Aorta (tissue), 5 donors: ENCODE measurements at regions not wholly inside any gene's neighbourhood (a gene's known extent, or its start where the extent isn't known, plus 50 kb on each side); places are given as distances from the start of the nearest gene placed in this dataset.
A peak's percentile ranks its signal among the peaks of the same experiment; 100 is the strongest.

Experiments
- ATAC-seq: fragments of 200-7000 bp; cut with Tn5 transposase; one replicate; pipeline ENCODE4 v1.9.1; 2022; ENCODE audit warnings: moderate library complexity; ENCODE audit not compliant: low FRiP score
- DNase-seq, 2 donors: peaks; one replicate each; pipeline ENCODE4 v3.0.0-alpha.2; 2020
- H3K27ac ChIP-seq, 2 donors: one replicate each; pipeline ENCODE4 v1.5.1; 2013; ENCODE audit warnings: low read length in 2 of 2, mild to moderate bottlenecking in 2 of 2, moderate library complexity in 2 of 2, control low read depth in 1 of 2, inconsistent platforms in 1 of 2, low read depth in 1 of 2
- H3K27me3 ChIP-seq, 2 donors: one replicate each; pipeline ENCODE4 v1.6.1; 2013; ENCODE audit warnings: control low read depth in 1 of 2, low read length in 1 of 2, mild to moderate bottlenecking in 1 of 2, moderate library complexity in 1 of 2; ENCODE audit not compliant: insufficient read depth in 2 of 2, control insufficient read depth in 1 of 2
- H3K36me3 ChIP-seq, 2 donors: one replicate each; pipeline ENCODE4 v1.6.1; 2013; ENCODE audit warnings: control low read depth in 1 of 2, low read length in 1 of 2, mild to moderate bottlenecking in 1 of 2; ENCODE audit not compliant: insufficient read depth in 2 of 2, control insufficient read depth in 1 of 2
- H3K4me1 ChIP-seq, 2 donors: one replicate each; pipeline ENCODE4 v1.6.1; 2013; ENCODE audit warnings: low read length in 2 of 2, control low read depth in 1 of 2, mild to moderate bottlenecking in 1 of 2, moderate library complexity in 1 of 2; ENCODE audit not compliant: insufficient read depth in 2 of 2, control insufficient read depth in 1 of 2
- H3K4me3 ChIP-seq, 2 donors: one replicate each; pipeline ENCODE4 v1.5.1; 2013; ENCODE audit warnings: low read length in 2 of 2, control low read depth in 1 of 2, mild to moderate bottlenecking in 1 of 2
- H3K9me3 ChIP-seq: one replicate; pipeline ENCODE4 v1.6.1; 2013; ENCODE audit warnings: mild to moderate bottlenecking, low read length; ENCODE audit not compliant: control insufficient read depth
- WGBS, 2 donors: extraction: QIAGEN DNeasy Blood & Tissue Kit; methylation state at CpG; one replicate each; pipeline ENCODE4 v1.1.7; 2013; 5-methylcytosine and 5-hydroxymethylcytosine counted together
- intact Hi-C, 2 donors: fragments of 100-400 bp; cut with DNase I; formaldehyde crosslinking; loops; one replicate each; pipeline versions ENCODE4 v1.14.2 to v1.15.0; 2022
- donor health status: healthy with polysubstance abuse.
- donor health status: Bipolar disorder and iron deficiency.
- donor health status: DM: no; HTN: no; CAD: no.
- donor health status: DM: no; HTN: no; CAD: no.
- donor health status: DM: yes; HTN: yes; CAD: no.

GRCh38 chr1:195765099-195765498 lies 843.1 kb downstream of the KCNT2 start:
- intact Hi-C loops = no loop called here

GRCh38 chr1:195763907-195764374 lies 844.3 kb downstream of the KCNT2 start:
- H3K4me1 ChIP-seq = no peaks in the 10 kb centered on the region
- intact Hi-C loops = no loop called here
- no peaks in the 10 kb centered on the region for H3K27me3 ChIP-seq
- H3K9me3 ChIP-seq = no peaks in the 10 kb centered on the region
- 50 to 67% methylated on average over 4 of the region's 4 CpGs for WGBS, 2 donors
- no peaks in the 10 kb centered on the region for H3K36me3 ChIP-seq
- no peak for DNase-seq
- no peak overlapping the region for H3K4me3 ChIP-seq
- no peak for ATAC-seq
- no peak overlapping the region for H3K27ac ChIP-seq

More at GRCh38 chr1:195765099-195765498, 843.1 kb downstream of the KCNT2 start:
- Histone ChIP-seq H3K4me1 (no peaks in the 10 kb centered on the region), H3K9me3 (no peaks in the 10 kb centered on the region), H3K4me3 (no peak overlapping the region), H3K27me3 (no peaks in the 10 kb centered on the region), H3K36me3 (no peaks in the 10 kb centered on the region), H3K27ac (no peak overlapping the region)
- DNase-seq (no peak), ATAC-seq (no peak)
- 91 to 96% methylated on average over 1 of the region's 1 CpG for WGBS, 2 donors

- no peak overlapping the region for H3K4me3 ChIP-seq
- intact Hi-C loops = no loop called here
- 86 to 87% methylated on average over 22 of the region's 22 CpGs for WGBS, 2 donors
- H3K36me3 ChIP-seq = no peaks in the 10 kb centered on the region
- no peaks in the 10 kb centered on the region for H3K9me3 ChIP-seq
- DNase-seq (no peak), ATAC-seq (peak; percentile 67)
- H3K4me1 ChIP-seq = no peaks in the 10 kb centered on the region
- no peaks in the 10 kb centered on the region for H3K27me3 ChIP-seq
- H3K27ac ChIP-seq = no peak overlapping the region
Observed at GRCh38 chr1:195763146-195763906, 844.9 kb downstream of the KCNT2 start.

GRCh38 chr1:195761104-195761503 lies 847.1 kb downstream of the KCNT2 start:
- H3K27ac ChIP-seq = no peak overlapping the region
- H3K9me3 ChIP-seq = no peaks in the 10 kb centered on the region
- DNase-seq (no peak), ATAC-seq (no peak)
- H3K36me3 ChIP-seq = no peaks in the 10 kb centered on the region
- no peaks in the 10 kb centered on the region for H3K4me1 ChIP-seq
- intact Hi-C loops = no loop called here
- H3K4me3 ChIP-seq = no peak overlapping the region
- H3K27me3 ChIP-seq = no peaks in the 10 kb centered on the region

- H3K27me3 ChIP-seq = no peaks in the 10 kb centered on the region
- no peaks in the 10 kb centered on the region for H3K4me1 ChIP-seq
- DNase-seq (no peak), ATAC-seq (no peak)
- no peaks in the 10 kb centered on the region for H3K36me3 ChIP-seq
- H3K9me3 ChIP-seq = no peaks in the 10 kb centered on the region
- no peak overlapping the region for H3K27ac ChIP-seq
- intact Hi-C loops = no loop called here
- H3K4me3 ChIP-seq = no peak overlapping the region
Observed at GRCh38 chr1:195756109-195756508, 852.1 kb downstream of the KCNT2 start.

GRCh38 chr1:195754874-195755273 lies 853.4 kb downstream of the KCNT2 start:
- intact Hi-C loops = no loop called here
- Histone ChIP-seq H3K9me3 (no peaks in the 10 kb centered on the region), H3K4me1 (no peaks in the 10 kb centered on the region), H3K27ac (no peak overlapping the region), H3K4me3 (no peak overlapping the region), H3K27me3 (no peaks in the 10 kb centered on the region), H3K36me3 (no peaks in the 10 kb centered on the region)
- 32 to 36% methylated on average over 1 of the region's 1 CpG for WGBS, 2 donors
- DNase-seq (no peak), ATAC-seq (no peak)

GRCh38 chr1:195754303-195754702 lies 853.9 kb downstream of the KCNT2 start:
- DNase-seq = no peak
- no peaks in the 10 kb centered on the region for H3K4me1 ChIP-seq
- no peak overlapping the region for H3K27ac ChIP-seq
- H3K36me3 ChIP-seq = no peaks in the 10 kb centered on the region
- no peaks in the 10 kb centered on the region for H3K9me3 ChIP-seq
- ATAC-seq = no peak
- intact Hi-C loops = no loop called here
- no peak overlapping the region for H3K4me3 ChIP-seq
- H3K27me3 ChIP-seq = no peaks in the 10 kb centered on the region
- 25 to 32% methylated on average over 4 of the region's 4 CpGs for WGBS, 2 donors

- Histone ChIP-seq H3K4me1 (no peaks in the 10 kb centered on the region), H3K36me3 (no peaks in the 10 kb centered on the region), H3K4me3 (no peak overlapping the region), H3K9me3 (no peaks in the 10 kb centered on the region), H3K27me3 (no peaks in the 10 kb centered on the region), H3K27ac (no peak overlapping the region)
- WGBS, 2 donors = 95 to 97% methylated on average over 1 of the region's 1 CpG
- DNase-seq = no peak
- no peak for ATAC-seq
- intact Hi-C loops = no loop called here
Observed at GRCh38 chr1:195748969-195749368, 859.3 kb downstream of the KCNT2 start.

GRCh38 chr1:195745189-195746010 lies 862.8 kb downstream of the KCNT2 start:
- DNase-seq (no peak), ATAC-seq (no peak)
- 83 to 88% methylated on average over 1 of the region's 1 CpG for WGBS, 2 donors
- Histone ChIP-seq H3K4me1 (no peaks in the 10 kb centered on the region), H3K9me3 (no peaks in the 10 kb centered on the region), H3K4me3 (no peak overlapping the region), H3K27ac (no peak overlapping the region), H3K36me3 (no peaks in the 10 kb centered on the region), H3K27me3 (no peaks in the 10 kb centered on the region)
- intact Hi-C loops = no loop called here
